H9 (cell line): ENCODE measurements at regions not wholly inside any gene's neighbourhood (a gene's known extent, or its start where the extent isn't known, plus 50 kb on each side); places are given as distances from the start of the nearest gene placed in this dataset.

ENCODE experiments used
- DNase-seq: peaks from one replicate; pipeline ENCODE4 v3.0.0-alpha.2; 2017
- H2AFZ ChIP-seq: one replicate; pipeline ENCODE4 v1.6.1; 2013; ENCODE audit warnings: mild to moderate bottlenecking, low read length, control low read depth, moderate library complexity
- H2AK5ac ChIP-seq: 2 replicates; pipeline ENCODE4 v1.6.1; 2013; ENCODE audit warnings: low read length, control low read depth, mixed read lengths; ENCODE audit not compliant: insufficient read length
- H2BK120ac ChIP-seq: one replicate; pipeline ENCODE4 v1.6.1; 2013; ENCODE audit warnings: low read depth, mild to moderate bottlenecking, low read length, control low read depth, inconsistent platforms; ENCODE audit not compliant: poor library complexity, severe bottlenecking
- H2BK12ac ChIP-seq: 2 replicates; pipeline ENCODE4 v1.6.1; 2013; ENCODE audit warnings: low read length, control low read depth, mixed read lengths, low read depth; ENCODE audit not compliant: insufficient read length
- H2BK15ac ChIP-seq: 2 replicates; pipeline ENCODE4 v1.6.1; 2013; ENCODE audit warnings: low read depth, low read length, control low read depth
- H2BK20ac ChIP-seq: one replicate; pipeline ENCODE4 v1.6.1; 2013; ENCODE audit warnings: low read depth, mild to moderate bottlenecking, low read length, control low read depth, inconsistent platforms; ENCODE audit not compliant: poor library complexity, severe bottlenecking
- H2BK5ac ChIP-seq: 2 replicates; pipeline ENCODE4 v1.6.1; 2013; ENCODE audit warnings: low read length, control low read depth, mixed read lengths; ENCODE audit not compliant: insufficient read length
- H3K14ac ChIP-seq: 2 replicates; pipeline ENCODE4 v1.6.1; 2013; ENCODE audit warnings: low read length, control low read depth; ENCODE audit not compliant: insufficient read depth
- H3K18ac ChIP-seq: 2 replicates; pipeline ENCODE4 v1.6.1; 2013; ENCODE audit warnings: low read depth, mild to moderate bottlenecking, mixed read lengths, low read length, control low read depth; ENCODE audit not compliant: insufficient read length
- H3K23ac ChIP-seq: 2 replicates; pipeline ENCODE4 v1.6.1; 2013; ENCODE audit warnings: low read length, control low read depth, mixed read lengths, low read depth; ENCODE audit not compliant: insufficient read length
- H3K23me2 ChIP-seq: 2 replicates; pipeline ENCODE4 v1.6.1; 2013; ENCODE audit warnings: low read depth, mild to moderate bottlenecking, mixed read lengths, low read length, control low read depth; ENCODE audit not compliant: insufficient read length, poor library complexity, severe bottlenecking
- H3K27ac ChIP-seq: 2 replicates; pipeline ENCODE4 v1.5.1; 2013; ENCODE audit warnings: low read length, control low read depth, mixed read lengths, low read depth; ENCODE audit not compliant: insufficient read length
- H3K27me3 ChIP-seq: 2 replicates; pipeline ENCODE4 v1.6.1; 2013; ENCODE audit warnings: low read length, control low read depth, inconsistent platforms; ENCODE audit not compliant: insufficient read depth
- H3K4ac ChIP-seq: 2 replicates; pipeline ENCODE4 v1.6.1; 2013; ENCODE audit warnings: low read depth, mild to moderate bottlenecking, control low read depth, inconsistent platforms, low read length, moderate library complexity
- H3K4me1 ChIP-seq: 2 replicates; pipeline ENCODE4 v1.6.1; 2013; ENCODE audit warnings: low read length, control low read depth, inconsistent platforms; ENCODE audit not compliant: insufficient read depth
- H3K4me2 ChIP-seq: 2 replicates; pipeline ENCODE4 v1.6.1; 2013; ENCODE audit warnings: low read length, control low read depth, mixed read lengths; ENCODE audit not compliant: insufficient read length, insufficient read depth
- H3K56ac ChIP-seq: 2 replicates; pipeline ENCODE4 v1.6.1; 2013; ENCODE audit warnings: low read depth, mild to moderate bottlenecking, mixed read lengths, low read length, control low read depth; ENCODE audit not compliant: insufficient read length
- H3K79me1 ChIP-seq: 2 replicates; pipeline ENCODE4 v1.6.1; 2013; ENCODE audit warnings: low read depth, mild to moderate bottlenecking, moderate library complexity, low read length, control low read depth, inconsistent platforms; ENCODE audit not compliant: insufficient read depth, poor library complexity, severe bottlenecking
- H3K79me2 ChIP-seq: 2 replicates; pipeline ENCODE4 v1.6.1; 2013; ENCODE audit warnings: low read length, control low read depth, inconsistent platforms; ENCODE audit not compliant: insufficient read depth
- H3K9ac ChIP-seq: 2 replicates; pipeline ENCODE4 v1.6.1; 2013; ENCODE audit warnings: low read length, control low read depth, mixed read lengths; ENCODE audit not compliant: insufficient read length; ENCODE audit errors: extremely low read depth
- H3K9me3 ChIP-seq: one replicate; pipeline ENCODE4 v1.6.1; 2013; ENCODE audit warnings: low read depth, low read length, inconsistent platforms; ENCODE audit not compliant: control insufficient read depth
- H3T11ph ChIP-seq: one replicate; pipeline ENCODE4 v1.6.1; 2013; ENCODE audit warnings: mild to moderate bottlenecking, low read length, control low read depth, inconsistent platforms
- H4K20me1 ChIP-seq: one replicate; pipeline ENCODE4 v1.6.1; 2013; ENCODE audit not compliant: control insufficient read depth, insufficient read length, insufficient read depth
- H4K5ac ChIP-seq: 2 replicates; pipeline ENCODE4 v1.6.1; 2013; ENCODE audit warnings: low read depth, mild to moderate bottlenecking, mixed read lengths, low read length, control low read depth; ENCODE audit not compliant: insufficient read length
- H4K8ac ChIP-seq: replicated peaks from 2 replicates; pipeline ENCODE4 v1.6.1; 2013; ENCODE audit warnings: low read length, control low read depth, mixed read lengths, low read depth; ENCODE audit not compliant: insufficient read length
- H4K91ac ChIP-seq: 2 replicates; pipeline ENCODE4 v1.6.1; 2013; ENCODE audit warnings: low read depth, mild to moderate bottlenecking, moderate library complexity, mixed read lengths, low read length, control low read depth; ENCODE audit not compliant: insufficient read length
- H3K27ac Mint-ChIP-seq, 3 experiments: 2 replicates in 2 of 3; 3 replicates in 1 of 3; pipeline ENCODE4 v1.8.0; 2020 to 2021; ENCODE audit warnings: mixed read lengths in 3 of 3, mild to moderate bottlenecking in 1 of 3, moderate library complexity in 1 of 3
- H3K27me3 Mint-ChIP-seq: 2 replicates; pipeline ENCODE4 v1.8.0; 2021; ENCODE audit warnings: low read depth, mild to moderate bottlenecking, moderate library complexity, mixed read lengths
- H3K36me3 Mint-ChIP-seq, 3 experiments: 2 replicates in 2 of 3; 3 replicates in 1 of 3; pipeline ENCODE4 v1.8.0; 2020 to 2021; ENCODE audit warnings: low read depth in 3 of 3, mixed read lengths in 3 of 3; ENCODE audit not compliant: insufficient read depth in 1 of 3
- H3K4me1 Mint-ChIP-seq, 2 experiments: 2 replicates each; pipeline ENCODE4 v1.8.0; 2020; ENCODE audit warnings: mixed read lengths in 2 of 2
- H3K4me3 Mint-ChIP-seq, 2 experiments: 2 replicates in 1 of 2; 3 replicates in 1 of 2; pipeline ENCODE4 v1.8.0; 2020 to 2021; ENCODE audit warnings: mild to moderate bottlenecking in 2 of 2, mixed read lengths in 2 of 2, moderate library complexity in 1 of 2
- H3K9me3 Mint-ChIP-seq, 2 experiments: 2 replicates in 1 of 2; 3 replicates in 1 of 2; pipeline ENCODE4 v1.8.0; 2020; ENCODE audit warnings: mild to moderate bottlenecking in 2 of 2, mixed read lengths in 2 of 2, moderate library complexity in 1 of 2
- WGBS: extraction: QIAGEN DNeasy Blood & Tissue Kit; methylation state at CpG from one replicate; pipeline ENCODE4 v1.1.7; 2013; ENCODE audit warnings: missing lambda C conversion rate, low lambda C conversion rate, mixed read lengths; ENCODE audit not compliant: insufficient read length; ENCODE audit errors: extremely low coverage; 5-methylcytosine and 5-hydroxymethylcytosine counted together
- TF ChIP-seq, protein P1 (sequence below): fragments of 200-600 bp; sonication (generic); conservative IDR thresholded peaks from 3 replicates; pipeline ENCODE4 v1.8.0; 2021; ENCODE audit warnings: antibody characterized with exemption, mild to moderate bottlenecking

- no peak overlapping the region for H3K27ac Mint-ChIP-seq
- no peak overlapping the region for H4K5ac ChIP-seq
- H2BK5ac ChIP-seq: no peak overlapping the region
Measured at GRCh38 chr3:81244231-81244630, 517.2 kb downstream of the GBE1 start.

More at GRCh38 chr3:81244231-81244630, 517.2 kb downstream of the GBE1 start:
- no peak overlapping the region for H3K23ac ChIP-seq
- no peaks in the 10 kb centered on the region for H3K36me3 Mint-ChIP-seq
- no peak overlapping the region for H2AK5ac ChIP-seq
- no peaks in the 10 kb centered on the region for H3K79me1 ChIP-seq
- H2BK20ac ChIP-seq: no peak overlapping the region
- no CpG with 5 or more reads among the region's 3 CpGs for WGBS
- H3K14ac ChIP-seq: no peak overlapping the region
- no peak overlapping the region for H4K8ac ChIP-seq
- H2BK12ac ChIP-seq: no peak overlapping the region
- H3K9me3 ChIP-seq: no peaks in the 10 kb centered on the region
- no peaks in the 10 kb centered on the region for H3K23me2 ChIP-seq
- H3K4me1 Mint-ChIP-seq: peaks cover 2 to 4% of the 10 kb centered on the region in 2 experiments
- no peak overlapping the region for H3K9ac ChIP-seq
- H3K56ac ChIP-seq: no peak overlapping the region
- no peaks in the 10 kb centered on the region for H3K27me3 Mint-ChIP-seq
- no peak overlapping the region for H3K4ac ChIP-seq
- H4K20me1 ChIP-seq: no peaks in the 10 kb centered on the region
- no peaks in the 10 kb centered on the region for H3K27me3 ChIP-seq
- H3K4me2 ChIP-seq: no peak overlapping the region
- H3K4me1 ChIP-seq: no peaks in the 10 kb centered on the region
- TF ChIP-seq, protein P1, sequence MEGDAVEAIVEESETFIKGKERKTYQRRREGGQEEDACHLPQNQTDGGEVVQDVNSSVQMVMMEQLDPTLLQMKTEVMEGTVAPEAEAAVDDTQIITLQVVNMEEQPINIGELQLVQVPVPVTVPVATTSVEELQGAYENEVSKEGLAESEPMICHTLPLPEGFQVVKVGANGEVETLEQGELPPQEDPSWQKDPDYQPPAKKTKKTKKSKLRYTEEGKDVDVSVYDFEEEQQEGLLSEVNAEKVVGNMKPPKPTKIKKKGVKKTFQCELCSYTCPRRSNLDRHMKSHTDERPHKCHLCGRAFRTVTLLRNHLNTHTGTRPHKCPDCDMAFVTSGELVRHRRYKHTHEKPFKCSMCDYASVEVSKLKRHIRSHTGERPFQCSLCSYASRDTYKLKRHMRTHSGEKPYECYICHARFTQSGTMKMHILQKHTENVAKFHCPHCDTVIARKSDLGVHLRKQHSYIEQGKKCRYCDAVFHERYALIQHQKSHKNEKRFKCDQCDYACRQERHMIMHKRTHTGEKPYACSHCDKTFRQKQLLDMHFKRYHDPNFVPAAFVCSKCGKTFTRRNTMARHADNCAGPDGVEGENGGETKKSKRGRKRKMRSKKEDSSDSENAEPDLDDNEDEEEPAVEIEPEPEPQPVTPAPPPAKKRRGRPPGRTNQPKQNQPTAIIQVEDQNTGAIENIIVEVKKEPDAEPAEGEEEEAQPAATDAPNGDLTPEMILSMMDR: no peak
- H3K18ac ChIP-seq: no peak overlapping the region
- no peak overlapping the region for H2BK15ac ChIP-seq
- H3K79me2 ChIP-seq: no peaks in the 10 kb centered on the region
- H3K4me3 Mint-ChIP-seq: no peak overlapping the region
- H3K9me3 Mint-ChIP-seq: no peaks in the 10 kb centered on the region
- no peak overlapping the region for H2BK120ac ChIP-seq
- H3K27ac ChIP-seq: no peak overlapping the region
- no peak overlapping the region for H3T11ph ChIP-seq
- H2AFZ ChIP-seq: no peak overlapping the region
- no peak for DNase-seq
- H4K91ac ChIP-seq: no peak overlapping the region
